Thyroid gland (tissue), 4 donors: ENCODE measurements at regions not wholly inside any gene's neighbourhood (a gene's known extent, or its start where the extent isn't known, plus 50 kb on each side); places are given as distances from the start of the nearest gene placed in this dataset.

ENCODE experiments used
- CTCF ChIP-seq, 6 experiments: fragments of 200-600 bp in 3 of 6; fragments of 450-650 bp in 3 of 6; sonication (generic) in 3 of 6; IDR thresholded peaks; one replicate each; pipeline ENCODE4 v1.5.1; 2016 to 2019; ENCODE audit warnings: antibody characterized with exemption in 6 of 6, mild to moderate bottlenecking in 2 of 6, inconsistent platforms in 1 of 6, moderate library complexity in 1 of 6
- POLR2A ChIP-seq, 2 donors: fragments of 450-650 bp; IDR thresholded peaks; one replicate each; pipeline ENCODE4 v1.6.1; 2017; ENCODE audit warnings: antibody characterized with exemption in 2 of 2, mild to moderate bottlenecking in 2 of 2, moderate library complexity in 1 of 2

GRCh38 chr10:64497306-64497705, 976.1 kb downstream of the REEP3 start:
- TF ChIP-seq CTCF (IDR thresholded peaks at IDR 0.05), result no peak
- TF ChIP-seq POLR2A (IDR thresholded peaks at IDR 0.05), result no peak
